ENCODE measurements at regions not wholly inside any gene's neighbourhood (a gene's known extent, or its start where the extent isn't known, plus 50 kb on each side); places are given as distances from the start of the nearest gene placed in this dataset.

DNA sequence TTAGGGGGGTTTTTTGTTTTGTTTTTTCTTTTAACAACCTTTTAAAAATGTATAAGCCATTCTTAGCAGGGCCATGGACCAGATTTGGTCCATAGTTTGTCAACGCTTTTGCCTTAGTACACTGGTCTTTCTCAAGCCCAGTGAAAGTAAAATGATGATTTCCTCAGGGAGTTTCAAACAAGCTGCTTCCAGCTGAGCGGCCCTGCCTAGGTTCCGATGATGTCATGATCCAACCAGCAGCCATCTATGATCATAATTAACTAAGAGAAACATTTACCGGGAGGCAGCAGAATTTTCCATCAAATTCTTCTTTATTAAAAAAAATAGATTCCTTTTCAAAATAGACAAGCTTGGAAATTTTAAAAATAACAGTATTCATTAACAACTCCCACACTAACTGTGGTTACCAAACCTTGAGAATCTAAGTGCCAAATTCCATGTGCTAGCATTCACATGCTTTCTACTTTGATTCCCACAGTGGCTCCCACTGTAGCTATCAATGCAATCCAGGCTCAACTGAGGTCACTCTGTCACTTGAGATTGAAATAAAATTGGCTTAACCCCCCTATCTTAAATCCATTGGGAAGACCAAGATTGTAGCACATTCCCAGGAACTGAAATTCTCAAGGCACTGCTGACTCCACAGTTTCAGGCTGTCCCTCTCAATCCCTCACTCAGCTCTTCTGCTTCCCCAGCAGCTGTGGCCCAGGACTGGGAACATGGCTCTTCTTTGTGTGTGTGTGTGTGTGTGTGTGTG lies 148.9 kb downstream of the RNF152 start:
- RAD21 ChIA-PET (ENCODE audit: unreplicated experiment) = no interaction called here
- H3K9me3 ChIP-seq (replicated peaks; ENCODE audit: control insufficient read depth, insufficient read depth, low read length) = no peaks in the 10 kb centered on the region
- BruUV-seq (replicated peaks) = no TSS peak
- H2AFZ ChIP-seq (ENCODE audit: control insufficient read depth, low read depth, low read length) = no peak overlapping the region
- in situ Hi-C loops (cut with MboI) = no loop called here
- no peak overlapping the region for H3K27ac ChIP-seq (ENCODE audit: control insufficient read depth, insufficient read depth)
- SMC1A ChIA-PET (ENCODE audit: uncharacterized antibody, unreplicated experiment) = no interaction called here
- DNase-seq (ENCODE audit: low read depth, low spot score) = no peak
- POLR2A ChIA-PET = no interaction called here
- ATAC-seq = no peak
- no peaks in the 10 kb centered on the region for H4K20me1 ChIP-seq (ENCODE audit: control insufficient read depth, insufficient read depth)
- H3K79me2 ChIP-seq (ENCODE audit: control insufficient read depth, insufficient read depth, low read length) = no peaks in the 10 kb centered on the region
- H3K4me1 ChIP-seq (ENCODE audit: control insufficient read depth, insufficient read depth, low read length) = no peaks in the 10 kb centered on the region
- H3K4me3 ChIP-seq = no peak overlapping the region
- CTCF ChIA-PET = no interaction called here
- TF ChIP-seq EZH2 (IDR thresholded peaks at IDR 0.05; ENCODE audit: borderline replicate concordance, control insufficient read depth, low read depth, low read length) = no peak
- no peak for TF ChIP-seq ZBED1 (IDR thresholded peaks at IDR 0.05; ENCODE audit: borderline replicate concordance)
- TF ChIP-seq BMI1 (IDR thresholded peaks at IDR 0.05; ENCODE audit: borderline replicate concordance) = no peak
- H3K4me2 ChIP-seq (ENCODE audit: control insufficient read depth, insufficient read depth) = no peak overlapping the region
- intact Hi-C loops (cut with micrococcal nuclease; ENCODE audit: unreplicated experiment) = no loop called here
- WGBS (ENCODE audit: insufficient coverage, insufficient replicate concordance, low lambda C conversion rate, missing lambda C conversion rate) = 42% methylated on average over 4 of the region's 4 CpGs
- H3K36me3 ChIP-seq (ENCODE audit: control insufficient read depth in 2 of 2, insufficient read depth in 2 of 2, low read length in 1 of 2) = no peaks in the 10 kb centered on the region
- no peak for FAIRE-seq
- H3K27me3 ChIP-seq (replicated peaks in 1 of 2; ENCODE audit: control insufficient read depth in 2 of 2, insufficient read depth in 2 of 2, low read length in 1 of 2) = no peaks in the 10 kb centered on the region; a peak in 1 of 4 replicates
- H3K9ac ChIP-seq (ENCODE audit: control insufficient read depth, insufficient read depth, low read length) = no peak overlapping the region

DNA sequence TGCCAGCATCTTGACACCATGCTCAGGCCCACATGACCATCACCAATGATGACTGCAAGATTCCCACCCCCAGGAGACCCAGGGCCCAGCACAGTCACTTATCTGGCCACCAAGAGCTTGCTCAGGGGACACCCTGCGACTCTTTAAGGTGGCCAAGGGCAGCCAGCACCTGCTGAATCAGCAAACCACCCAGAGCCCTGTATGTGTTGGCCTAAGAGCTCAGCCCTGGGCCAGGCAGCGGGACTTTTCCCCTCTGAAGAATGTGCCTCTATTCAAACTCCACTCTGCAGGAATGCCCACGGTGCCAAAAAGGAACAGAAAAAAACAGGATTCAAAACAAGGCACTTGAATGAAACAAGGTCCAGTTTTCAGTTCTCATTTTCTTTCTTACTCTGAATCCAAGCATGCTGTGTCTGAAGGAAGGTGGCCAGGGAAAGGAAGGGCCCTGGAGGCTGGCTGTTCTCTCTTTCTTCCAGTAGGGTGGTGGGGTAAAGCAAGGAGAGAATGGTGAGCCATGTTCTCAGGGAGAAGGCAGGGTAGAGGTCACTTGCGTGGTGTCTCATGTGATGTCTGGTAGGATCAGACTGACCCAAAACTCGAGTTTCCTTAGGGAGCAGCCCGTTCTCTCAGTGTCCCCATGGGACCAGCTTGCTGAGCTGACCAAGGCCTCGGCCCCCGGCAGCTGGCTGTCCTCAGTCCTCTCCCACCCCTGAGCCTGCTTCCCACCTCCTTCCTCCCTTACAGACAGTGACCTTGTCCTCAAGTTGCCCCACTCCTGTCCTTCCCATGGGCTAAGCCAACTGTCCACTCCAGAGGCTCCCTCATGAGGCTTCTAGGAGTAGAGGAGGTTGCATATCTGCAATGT lies 150.0 kb downstream of the RNF152 start:
- H3K27ac ChIP-seq (ENCODE audit: control insufficient read depth, insufficient read depth) = no peak overlapping the region
- no peak overlapping the region for H3K4me3 ChIP-seq
- H3K4me2 ChIP-seq (ENCODE audit: control insufficient read depth, insufficient read depth) = no peak overlapping the region
- H2AFZ ChIP-seq (ENCODE audit: control insufficient read depth, low read depth, low read length) = no peak overlapping the region
- no peaks in the 10 kb centered on the region for H3K4me1 ChIP-seq (ENCODE audit: control insufficient read depth, insufficient read depth, low read length)
- H3K36me3 ChIP-seq (ENCODE audit: control insufficient read depth in 2 of 2, insufficient read depth in 2 of 2, low read length in 1 of 2) = no peaks in the 10 kb centered on the region
- no peaks in the 10 kb centered on the region for H4K20me1 ChIP-seq (ENCODE audit: control insufficient read depth, insufficient read depth)
- no TSS peak for BruUV-seq (replicated peaks)
- no peaks in the 10 kb centered on the region for H3K9me3 ChIP-seq (replicated peaks; ENCODE audit: control insufficient read depth, insufficient read depth, low read length)
- ATAC-seq = no peak
- no peak for FAIRE-seq
- H3K79me2 ChIP-seq (ENCODE audit: control insufficient read depth, insufficient read depth, low read length) = no peaks in the 10 kb centered on the region
- WGBS (ENCODE audit: insufficient coverage, insufficient replicate concordance, low lambda C conversion rate, missing lambda C conversion rate) = 21% methylated on average over 8 of the region's 8 CpGs
- intact Hi-C loops (cut with micrococcal nuclease; ENCODE audit: unreplicated experiment) = no loop called here
- no peak overlapping the region for H3K9ac ChIP-seq (ENCODE audit: control insufficient read depth, insufficient read depth, low read length)
- in situ Hi-C loops (cut with MboI) = no loop called here
- POLR2A ChIA-PET = no interaction called here
- RAD21 ChIA-PET (ENCODE audit: unreplicated experiment) = no interaction called here
- no peak for DNase-seq (ENCODE audit: low read depth, low spot score)
- CTCF ChIA-PET = interaction anchor here (0.7 kb wide), 1 partner anchor 10 kb away, joined by 3 read pairs; no protein-coding TSS in a partner anchor
- SMC1A ChIA-PET (ENCODE audit: uncharacterized antibody, unreplicated experiment) = no interaction called here
- no peaks in the 10 kb centered on the region; a peak in 1 of 4 replicates for H3K27me3 ChIP-seq (replicated peaks in 1 of 2; ENCODE audit: control insufficient read depth in 2 of 2, insufficient read depth in 2 of 2, low read length in 1 of 2)
- TF ChIP-seq NFXL1 (IDR thresholded peaks at IDR 0.05; ENCODE audit: borderline replicate concordance) (no peak), RFX5 (IDR thresholded peaks at IDR 0.05; ENCODE audit: low read depth, low read length) (no peak), IRF4 (IDR thresholded peaks at IDR 0.05; ENCODE audit: low read depth, low read length) (no peak), LARP7 (IDR thresholded peaks at IDR 0.05) (no peak), POLR2AphosphoS2 (IDR thresholded peaks at IDR 0.05; ENCODE audit: low read depth, low read length) (no peak), TARDBP (IDR thresholded peaks at IDR 0.05; ENCODE audit: borderline replicate concordance) (no peak), PML (IDR thresholded peaks at IDR 0.05; ENCODE audit: low read length) (no peak), FOS (IDR thresholded peaks at IDR 0.05; ENCODE audit: borderline replicate concordance, extremely low read depth, insufficient read length) (no peak)
- TF ChIP-seq, protein P1, sequence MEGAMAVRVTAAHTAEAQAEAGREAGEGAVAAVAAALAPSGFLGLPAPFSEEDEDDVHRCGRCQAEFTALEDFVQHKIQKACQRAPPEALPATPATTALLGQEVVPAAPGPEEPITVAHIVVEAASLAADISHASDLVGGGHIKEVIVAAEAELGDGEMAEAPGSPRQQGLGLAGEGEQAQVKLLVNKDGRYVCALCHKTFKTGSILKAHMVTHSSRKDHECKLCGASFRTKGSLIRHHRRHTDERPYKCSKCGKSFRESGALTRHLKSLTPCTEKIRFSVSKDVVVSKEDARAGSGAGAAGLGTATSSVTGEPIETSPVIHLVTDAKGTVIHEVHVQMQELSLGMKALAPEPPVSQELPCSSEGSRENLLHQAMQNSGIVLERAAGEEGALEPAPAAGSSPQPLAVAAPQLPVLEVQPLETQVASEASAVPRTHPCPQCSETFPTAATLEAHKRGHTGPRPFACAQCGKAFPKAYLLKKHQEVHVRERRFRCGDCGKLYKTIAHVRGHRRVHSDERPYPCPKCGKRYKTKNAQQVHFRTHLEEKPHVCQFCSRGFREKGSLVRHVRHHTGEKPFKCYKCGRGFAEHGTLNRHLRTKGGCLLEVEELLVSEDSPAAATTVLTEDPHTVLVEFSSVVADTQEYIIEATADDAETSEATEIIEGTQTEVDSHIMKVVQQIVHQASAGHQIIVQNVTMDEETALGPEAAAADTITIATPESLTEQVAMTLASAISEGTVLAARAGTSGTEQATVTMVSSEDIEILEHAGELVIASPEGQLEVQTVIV (IDR thresholded peaks at IDR 0.05; ENCODE audit: borderline replicate concordance, partially characterized antibody) = no peak
- TF ChIP-seq, protein P2, sequence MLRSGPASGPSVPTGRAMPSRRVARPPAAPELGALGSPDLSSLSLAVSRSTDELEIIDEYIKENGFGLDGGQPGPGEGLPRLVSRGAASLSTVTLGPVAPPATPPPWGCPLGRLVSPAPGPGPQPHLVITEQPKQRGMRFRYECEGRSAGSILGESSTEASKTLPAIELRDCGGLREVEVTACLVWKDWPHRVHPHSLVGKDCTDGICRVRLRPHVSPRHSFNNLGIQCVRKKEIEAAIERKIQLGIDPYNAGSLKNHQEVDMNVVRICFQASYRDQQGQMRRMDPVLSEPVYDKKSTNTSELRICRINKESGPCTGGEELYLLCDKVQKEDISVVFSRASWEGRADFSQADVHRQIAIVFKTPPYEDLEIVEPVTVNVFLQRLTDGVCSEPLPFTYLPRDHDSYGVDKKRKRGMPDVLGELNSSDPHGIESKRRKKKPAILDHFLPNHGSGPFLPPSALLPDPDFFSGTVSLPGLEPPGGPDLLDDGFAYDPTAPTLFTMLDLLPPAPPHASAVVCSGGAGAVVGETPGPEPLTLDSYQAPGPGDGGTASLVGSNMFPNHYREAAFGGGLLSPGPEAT (IDR thresholded peaks at IDR 0.05; ENCODE audit: low read depth) = no peak
